Neural cell (in vitro differentiated cells): ENCODE measurements at regions not wholly inside any gene's neighbourhood (a gene's known extent, or its start where the extent isn't known, plus 50 kb on each side); places are given as distances from the start of the nearest gene placed in this dataset.
A peak's percentile ranks its signal among the peaks of the same experiment; 100 is the strongest.

ENCODE experiments used
- H2AFZ ChIP-seq: fragments of 200-600, 300-800 bp; sonication (generic), shearing (Covaris generic); 2 replicates; pipeline ENCODE4 v1.6.0; 2014; ENCODE audit warnings: low read depth, mild to moderate bottlenecking, antibody characterized with exemption, low read length, moderate library complexity
- H3F3A ChIP-seq: fragments of 200-600 bp; shearing (Covaris generic); 2 replicates; pipeline ENCODE4 v1.6.1; 2016; ENCODE audit warnings: mild to moderate bottlenecking, moderate library complexity, mixed read lengths, antibody characterized with exemption, low read length; ENCODE audit not compliant: insufficient read depth, poor library complexity, severe bottlenecking
- H3K27ac ChIP-seq: fragments of 200-600, 300-800 bp; sonication (generic), shearing (Covaris generic); 2 replicates; pipeline ENCODE4 v1.5.1; 2014; ENCODE audit warnings: mild to moderate bottlenecking, low read length, moderate library complexity
- H3K27me3 ChIP-seq: fragments of 300-800, 200-600 bp; sonication (generic), shearing (Covaris generic); 2 replicates; pipeline ENCODE4 v1.6.0; 2014; ENCODE audit warnings: mild to moderate bottlenecking, low read depth, low read length, moderate library complexity; ENCODE audit not compliant: insufficient read depth
- H3K36me3 ChIP-seq: fragments of 300-800, 200-600 bp; sonication (generic), shearing (Covaris generic); 2 replicates; pipeline ENCODE4 v1.5.1; 2014; ENCODE audit warnings: mild to moderate bottlenecking, antibody characterized with exemption, low read length, moderate library complexity; ENCODE audit not compliant: insufficient read depth
- H3K4me2 ChIP-seq: fragments of 300-800, 200-600 bp; sonication (generic), shearing (Covaris generic); 2 replicates; pipeline ENCODE4 v1.6.0; 2014; ENCODE audit warnings: mild to moderate bottlenecking, low read length
- H3K4me3 ChIP-seq: fragments of 300-800, 200-600 bp; sonication (generic), shearing (Covaris generic); 2 replicates; pipeline ENCODE4 v1.5.1; 2014; ENCODE audit warnings: mild to moderate bottlenecking, low read length, moderate library complexity
- H3K79me2 ChIP-seq: fragments of 200-600 bp; shearing (Covaris generic); replicated peaks from 2 replicates; pipeline ENCODE4 v1.6.0; 2014; ENCODE audit warnings: mild to moderate bottlenecking, low read length, moderate library complexity; ENCODE audit not compliant: insufficient read depth
- H3K9ac ChIP-seq: fragments of 300-800, 200-600 bp; sonication (generic), shearing (Covaris generic); 2 replicates; pipeline ENCODE4 v1.6.1; 2016; ENCODE audit warnings: mild to moderate bottlenecking, low read length, mixed read lengths
- H3K9me2 ChIP-seq: fragments of 200-600 bp; shearing (Covaris generic); 2 replicates; pipeline ENCODE4 v1.6.1; 2016; ENCODE audit warnings: mild to moderate bottlenecking, low read length, mixed read lengths; ENCODE audit not compliant: insufficient read depth
- H3K9me3 ChIP-seq: fragments of 200-600, 300-800 bp; sonication (generic), shearing (Covaris generic); 2 replicates; pipeline ENCODE4 v1.6.1; 2016; ENCODE audit warnings: mild to moderate bottlenecking, mixed run types, low read length, moderate library complexity, mixed read lengths
- H4K20me1 ChIP-seq: fragments of 200-600 bp; shearing (Covaris generic); 2 replicates; pipeline ENCODE4 v1.6.1; 2016; ENCODE audit warnings: mild to moderate bottlenecking, mixed run types; ENCODE audit not compliant: insufficient read depth
- EP300 ChIP-seq: fragments of 450-650 bp; conservative IDR thresholded peaks from 2 replicates; pipeline ENCODE4 v1.6.1; 2014; ENCODE audit warnings: antibody characterized with exemption, mild to moderate bottlenecking, moderate library complexity; ENCODE audit not compliant: poor library complexity, severe bottlenecking
- EZH2 ChIP-seq: fragments of 200-600, 300-800 bp; shearing (Covaris generic), sonication (generic); IDR thresholded peaks from 2 replicates; pipeline ENCODE4 v1.6.1; 2014; ENCODE audit warnings: antibody characterized with exemption, low read length, borderline replicate concordance, mild to moderate bottlenecking; ENCODE audit not compliant: insufficient read depth, poor library complexity, severe bottlenecking
- MXI1 ChIP-seq: fragments of 450-650 bp; conservative IDR thresholded peaks from 2 replicates; pipeline ENCODE4 v1.6.1; 2014; ENCODE audit warnings: antibody characterized with exemption, mild to moderate bottlenecking; ENCODE audit not compliant: poor library complexity, severe bottlenecking
- POLR2AphosphoS5 ChIP-seq: IDR thresholded peaks from 2 replicates; pipeline ENCODE4 v1.6.1; 2012
- RAD21 ChIP-seq: fragments of 450-650 bp; conservative IDR thresholded peaks from 2 replicates; pipeline ENCODE4 v1.6.1; 2014; ENCODE audit warnings: antibody characterized with exemption, mild to moderate bottlenecking, moderate library complexity
- SMC3 ChIP-seq: fragments of 450-650 bp; conservative IDR thresholded peaks from 2 replicates; pipeline ENCODE4 v1.6.1; 2014; ENCODE audit warnings: antibody characterized with exemption, mild to moderate bottlenecking, moderate library complexity; ENCODE audit not compliant: poor library complexity
- TAF1 ChIP-seq: IDR thresholded peaks from 2 replicates; pipeline ENCODE4 v1.6.1; 2012; ENCODE audit warnings: low read depth
- TF ChIP-seq, protein P1 (sequence below): IDR thresholded peaks from 2 replicates; pipeline ENCODE4 v1.6.1; 2012; ENCODE audit warnings: borderline replicate concordance
- TF ChIP-seq, protein P2 (sequence below): fragments of 450-650 bp; IDR thresholded peaks from 2 replicates; pipeline ENCODE4 v1.5.1; 2014; ENCODE audit warnings: antibody characterized with exemption, mild to moderate bottlenecking, moderate library complexity; ENCODE audit not compliant: poor library complexity, severe bottlenecking

DNA sequence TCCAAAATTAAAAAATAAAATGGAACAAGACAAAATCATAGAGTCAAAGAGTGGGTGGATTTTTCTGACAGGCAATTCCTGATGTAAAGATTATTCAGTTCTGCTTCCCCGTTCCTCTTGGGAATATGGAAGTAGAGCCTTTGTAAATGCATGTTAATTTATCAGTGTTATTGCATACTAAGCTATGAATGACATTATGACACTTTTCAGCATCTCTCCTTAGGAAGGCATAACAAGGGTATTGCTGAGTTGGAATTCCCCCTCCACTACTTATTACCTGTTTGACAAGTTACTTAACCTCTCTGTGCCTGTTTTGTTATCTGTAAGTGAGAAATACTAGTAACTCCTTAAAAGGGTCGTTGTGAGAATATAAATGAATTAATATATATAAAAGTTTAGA, 640.4 kb downstream of the LMO4 start:
- peak overlapping the region; percentile 30 for H3K9ac ChIP-seq
- no peaks in the 10 kb centered on the region for H3K36me3 ChIP-seq
- no peaks in the 10 kb centered on the region for H4K20me1 ChIP-seq
- no peaks in the 10 kb centered on the region for H3K9me3 ChIP-seq
- H3K27me3 ChIP-seq = no peaks in the 10 kb centered on the region
- H3K4me2 ChIP-seq = no peak overlapping the region
- no peaks in the 10 kb centered on the region for H3K79me2 ChIP-seq
- no peaks in the 10 kb centered on the region for H3K9me2 ChIP-seq
- TF ChIP-seq TAF1 = no peak
- TF ChIP-seq, protein P1, sequence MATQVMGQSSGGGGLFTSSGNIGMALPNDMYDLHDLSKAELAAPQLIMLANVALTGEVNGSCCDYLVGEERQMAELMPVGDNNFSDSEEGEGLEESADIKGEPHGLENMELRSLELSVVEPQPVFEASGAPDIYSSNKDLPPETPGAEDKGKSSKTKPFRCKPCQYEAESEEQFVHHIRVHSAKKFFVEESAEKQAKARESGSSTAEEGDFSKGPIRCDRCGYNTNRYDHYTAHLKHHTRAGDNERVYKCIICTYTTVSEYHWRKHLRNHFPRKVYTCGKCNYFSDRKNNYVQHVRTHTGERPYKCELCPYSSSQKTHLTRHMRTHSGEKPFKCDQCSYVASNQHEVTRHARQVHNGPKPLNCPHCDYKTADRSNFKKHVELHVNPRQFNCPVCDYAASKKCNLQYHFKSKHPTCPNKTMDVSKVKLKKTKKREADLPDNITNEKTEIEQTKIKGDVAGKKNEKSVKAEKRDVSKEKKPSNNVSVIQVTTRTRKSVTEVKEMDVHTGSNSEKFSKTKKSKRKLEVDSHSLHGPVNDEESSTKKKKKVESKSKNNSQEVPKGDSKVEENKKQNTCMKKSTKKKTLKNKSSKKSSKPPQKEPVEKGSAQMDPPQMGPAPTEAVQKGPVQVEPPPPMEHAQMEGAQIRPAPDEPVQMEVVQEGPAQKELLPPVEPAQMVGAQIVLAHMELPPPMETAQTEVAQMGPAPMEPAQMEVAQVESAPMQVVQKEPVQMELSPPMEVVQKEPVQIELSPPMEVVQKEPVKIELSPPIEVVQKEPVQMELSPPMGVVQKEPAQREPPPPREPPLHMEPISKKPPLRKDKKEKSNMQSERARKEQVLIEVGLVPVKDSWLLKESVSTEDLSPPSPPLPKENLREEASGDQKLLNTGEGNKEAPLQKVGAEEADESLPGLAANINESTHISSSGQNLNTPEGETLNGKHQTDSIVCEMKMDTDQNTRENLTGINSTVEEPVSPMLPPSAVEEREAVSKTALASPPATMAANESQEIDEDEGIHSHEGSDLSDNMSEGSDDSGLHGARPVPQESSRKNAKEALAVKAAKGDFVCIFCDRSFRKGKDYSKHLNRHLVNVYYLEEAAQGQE = peak; percentile 98
- no peak for TF ChIP-seq MXI1
- no peak for TF ChIP-seq SMC3
- no peak for TF ChIP-seq EZH2
- TF ChIP-seq, protein P2, sequence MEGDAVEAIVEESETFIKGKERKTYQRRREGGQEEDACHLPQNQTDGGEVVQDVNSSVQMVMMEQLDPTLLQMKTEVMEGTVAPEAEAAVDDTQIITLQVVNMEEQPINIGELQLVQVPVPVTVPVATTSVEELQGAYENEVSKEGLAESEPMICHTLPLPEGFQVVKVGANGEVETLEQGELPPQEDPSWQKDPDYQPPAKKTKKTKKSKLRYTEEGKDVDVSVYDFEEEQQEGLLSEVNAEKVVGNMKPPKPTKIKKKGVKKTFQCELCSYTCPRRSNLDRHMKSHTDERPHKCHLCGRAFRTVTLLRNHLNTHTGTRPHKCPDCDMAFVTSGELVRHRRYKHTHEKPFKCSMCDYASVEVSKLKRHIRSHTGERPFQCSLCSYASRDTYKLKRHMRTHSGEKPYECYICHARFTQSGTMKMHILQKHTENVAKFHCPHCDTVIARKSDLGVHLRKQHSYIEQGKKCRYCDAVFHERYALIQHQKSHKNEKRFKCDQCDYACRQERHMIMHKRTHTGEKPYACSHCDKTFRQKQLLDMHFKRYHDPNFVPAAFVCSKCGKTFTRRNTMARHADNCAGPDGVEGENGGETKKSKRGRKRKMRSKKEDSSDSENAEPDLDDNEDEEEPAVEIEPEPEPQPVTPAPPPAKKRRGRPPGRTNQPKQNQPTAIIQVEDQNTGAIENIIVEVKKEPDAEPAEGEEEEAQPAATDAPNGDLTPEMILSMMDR = no peak
- peak; percentile 75 for TF ChIP-seq POLR2AphosphoS5
- TF ChIP-seq RAD21 = no peak
- peak; percentile 64 for TF ChIP-seq EP300
- H3K27ac ChIP-seq = peak overlapping the region; percentile 72
- H2AFZ ChIP-seq = no peak overlapping the region
- H3F3A ChIP-seq = no peaks in the 10 kb centered on the region
- peak overlapping the region; percentile 32 for H3K4me3 ChIP-seq

DNA sequence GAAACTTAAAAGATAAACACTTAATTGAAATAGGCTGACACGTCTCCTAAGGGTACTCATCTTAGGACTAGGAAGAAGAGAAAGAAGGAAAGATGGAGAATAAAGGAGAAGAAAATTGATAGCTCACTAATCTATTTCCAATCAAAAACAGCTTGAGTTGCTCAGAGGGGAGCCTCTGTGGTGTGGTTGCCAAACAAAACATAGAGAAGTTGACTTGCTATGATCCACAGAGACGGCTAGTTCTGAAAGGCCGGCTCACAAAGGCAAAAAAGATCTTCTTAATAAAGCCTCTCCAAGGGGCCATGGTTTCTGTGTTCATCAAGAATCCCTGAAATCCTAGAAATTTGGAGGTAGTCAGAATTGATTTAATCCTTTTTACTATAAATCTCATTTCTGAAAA, 644.1 kb downstream of the LMO4 start:
- Histone ChIP-seq H3K27me3 (no peaks in the 10 kb centered on the region), H3K36me3 (no peaks in the 10 kb centered on the region), H3K9ac (no peak overlapping the region), H3K9me3 (no peaks in the 10 kb centered on the region), H2AFZ (no peak overlapping the region), H3K79me2 (no peaks in the 10 kb centered on the region), H3F3A (no peaks in the 10 kb centered on the region), H3K4me3 (no peak overlapping the region), H4K20me1 (no peaks in the 10 kb centered on the region), H3K9me2 (no peaks in the 10 kb centered on the region), H3K4me2 (no peak overlapping the region), H3K27ac (no peak overlapping the region)
- TF ChIP-seq MXI1 = no peak
- TF ChIP-seq TAF1 = no peak
- TF ChIP-seq, protein P2 = no peak
- TF ChIP-seq, protein P1 = no peak
- TF ChIP-seq RAD21 = no peak
